ENCODE measurements at regions not wholly inside any gene's neighbourhood (a gene's known extent, or its start where the extent isn't known, plus 50 kb on each side); places are given as distances from the start of the nearest gene placed in this dataset.
"Not testable (repeated sequence)": the region's sequence is repeated elsewhere in the genome, so short reads cannot be mapped to it uniquely, and the experiment has no call there.

DNA sequence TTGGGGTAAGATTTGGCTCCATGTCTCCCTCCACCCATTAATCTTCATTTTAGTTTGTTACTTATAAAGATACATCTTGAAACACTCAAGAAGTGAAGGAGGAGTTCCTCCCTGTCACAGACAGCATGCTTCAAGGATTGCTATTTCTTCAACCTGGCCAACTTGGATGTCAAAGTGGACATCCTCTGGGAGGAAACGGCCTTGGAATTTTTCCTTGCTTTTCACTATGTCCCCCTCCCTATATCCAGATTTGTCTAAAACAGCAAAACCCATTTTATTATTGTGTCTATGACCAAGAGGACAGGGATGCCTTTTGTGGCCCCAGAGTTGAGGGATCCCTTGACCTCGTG lies 242.9 kb downstream of the LPIN1 start:
- no peak for DNase-seq (ENCODE audit: low read depth, low spot score)

- no peak for DNase-seq (ENCODE audit: low read depth, low spot score)
These were observed 244.1 kb downstream of the LPIN1 start for GRCh38 chr2:11990576-11990975.

GRCh38 chr2:11993749-11994148 lies 247.3 kb downstream of the LPIN1 start:
- no peak for DNase-seq (ENCODE audit: low read depth, low spot score)

DNA sequence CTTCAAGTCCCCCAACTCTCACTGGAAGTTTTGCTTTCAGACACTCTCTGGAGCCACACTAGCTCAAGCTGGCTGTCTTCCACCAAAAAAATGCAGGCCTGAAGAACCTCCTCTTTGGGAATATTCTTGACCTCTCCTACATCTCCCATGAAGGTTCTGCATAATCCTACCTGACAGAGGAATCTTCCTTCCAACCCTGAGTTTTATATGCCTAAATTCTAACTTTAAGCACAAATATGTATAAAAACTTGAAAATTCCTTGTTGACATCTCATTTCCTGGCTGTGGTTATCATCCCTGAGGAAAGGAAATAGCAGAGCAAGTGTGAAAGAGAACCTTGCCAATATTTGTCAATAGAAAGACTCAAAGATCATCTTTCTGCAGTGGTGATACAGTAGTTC lies 249.0 kb downstream of the LPIN1 start:
- DNase-seq (ENCODE audit: low read depth, low spot score) = no peak

DNA sequence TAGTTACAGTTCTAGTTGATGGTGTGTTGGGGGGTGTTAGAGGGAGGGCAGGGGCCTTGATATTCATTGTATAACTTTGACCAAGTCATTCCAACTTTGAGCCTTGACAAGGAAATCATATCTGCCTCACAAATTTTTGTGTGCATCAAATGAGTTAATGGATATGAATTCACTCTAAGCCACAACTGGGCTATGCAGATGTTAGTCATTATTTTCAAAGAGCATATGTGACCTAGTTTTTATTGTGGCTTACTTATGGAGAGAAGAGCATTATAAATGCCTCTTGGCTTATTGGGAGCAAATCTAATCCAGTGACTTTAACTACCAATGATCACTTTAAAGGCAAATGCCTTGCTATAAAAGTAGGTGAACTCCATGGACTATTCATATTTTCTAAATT lies 250.2 kb downstream of the LPIN1 start:
- DNase-seq (ENCODE audit: low read depth, low spot score) = no peak

GRCh38 chr2:11997142-11997541 lies 250.7 kb downstream of the LPIN1 start:
- no peak for DNase-seq (ENCODE audit: low read depth, low spot score)

- DNase-seq (ENCODE audit: low read depth, low spot score) = peak; percentile 29
These were observed 251.8 kb downstream of the LPIN1 start for GRCh38 chr2:11998218-11998617.

- no peak for DNase-seq (ENCODE audit: low read depth, low spot score)
These were observed 252.4 kb downstream of the LPIN1 start for GRCh38 chr2:11998626-11999378.

DNA sequence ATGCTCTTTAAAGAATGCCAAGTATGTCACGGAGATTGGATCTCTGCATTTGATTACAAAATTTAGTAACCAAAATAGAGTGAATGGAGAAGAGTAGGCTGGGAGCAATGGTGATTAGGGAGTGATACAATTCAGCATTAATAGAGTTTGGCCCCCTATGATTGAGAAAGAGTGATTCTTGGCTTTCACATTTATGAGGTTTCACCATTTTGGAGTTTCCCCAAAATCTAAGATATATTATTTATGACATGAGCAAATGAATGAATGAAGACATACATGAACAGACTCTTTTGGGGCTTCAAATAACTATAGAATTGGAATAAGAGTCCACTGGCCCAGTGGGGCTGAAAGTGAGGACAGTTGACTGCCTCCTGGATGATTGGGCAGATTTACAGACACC lies 255.2 kb downstream of the LPIN1 start:
- DNase-seq (ENCODE audit: low read depth, low spot score) = no peak

DNA sequence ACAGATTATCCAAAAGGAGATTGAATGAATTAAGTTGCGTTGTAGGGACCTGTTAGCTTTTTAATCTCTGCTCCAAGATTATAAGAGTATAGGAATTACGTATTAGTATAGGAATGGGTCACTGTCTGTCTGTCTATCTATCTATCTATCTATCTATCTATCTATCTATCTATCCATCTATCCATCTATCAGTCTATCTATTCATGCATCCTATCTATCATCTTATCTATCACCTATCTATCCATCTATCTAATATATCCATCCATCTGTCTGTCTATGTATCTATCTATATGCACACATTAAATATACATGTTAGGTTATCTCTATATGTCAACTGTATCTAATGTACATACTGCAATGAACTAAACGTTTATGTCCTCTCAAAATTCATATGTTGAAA lies 255.8 kb downstream of the LPIN1 start:
- no peak for DNase-seq (ENCODE audit: low read depth, low spot score)

DNA sequence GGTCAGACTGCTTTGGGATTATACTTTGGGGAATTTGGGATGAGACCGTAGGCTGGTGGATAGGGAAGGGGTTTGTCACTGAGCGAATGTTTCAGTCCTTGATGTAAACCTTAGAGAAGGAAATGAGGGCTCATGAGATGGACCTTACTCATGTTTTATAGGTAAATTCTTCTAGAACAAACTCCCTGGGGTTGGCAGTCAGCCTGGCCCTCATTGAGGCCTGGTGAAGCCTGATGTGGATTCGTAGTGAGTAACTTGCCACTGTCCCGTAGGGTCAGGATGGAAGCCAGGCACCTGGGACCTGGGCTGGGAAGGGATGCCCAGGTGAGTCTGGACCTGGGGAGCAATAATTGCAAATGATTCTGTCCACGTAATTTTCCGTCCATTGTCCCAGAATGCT lies 258.3 kb downstream of the LPIN1 start:
- no peak for DNase-seq (ENCODE audit: low read depth, low spot score)

DNA sequence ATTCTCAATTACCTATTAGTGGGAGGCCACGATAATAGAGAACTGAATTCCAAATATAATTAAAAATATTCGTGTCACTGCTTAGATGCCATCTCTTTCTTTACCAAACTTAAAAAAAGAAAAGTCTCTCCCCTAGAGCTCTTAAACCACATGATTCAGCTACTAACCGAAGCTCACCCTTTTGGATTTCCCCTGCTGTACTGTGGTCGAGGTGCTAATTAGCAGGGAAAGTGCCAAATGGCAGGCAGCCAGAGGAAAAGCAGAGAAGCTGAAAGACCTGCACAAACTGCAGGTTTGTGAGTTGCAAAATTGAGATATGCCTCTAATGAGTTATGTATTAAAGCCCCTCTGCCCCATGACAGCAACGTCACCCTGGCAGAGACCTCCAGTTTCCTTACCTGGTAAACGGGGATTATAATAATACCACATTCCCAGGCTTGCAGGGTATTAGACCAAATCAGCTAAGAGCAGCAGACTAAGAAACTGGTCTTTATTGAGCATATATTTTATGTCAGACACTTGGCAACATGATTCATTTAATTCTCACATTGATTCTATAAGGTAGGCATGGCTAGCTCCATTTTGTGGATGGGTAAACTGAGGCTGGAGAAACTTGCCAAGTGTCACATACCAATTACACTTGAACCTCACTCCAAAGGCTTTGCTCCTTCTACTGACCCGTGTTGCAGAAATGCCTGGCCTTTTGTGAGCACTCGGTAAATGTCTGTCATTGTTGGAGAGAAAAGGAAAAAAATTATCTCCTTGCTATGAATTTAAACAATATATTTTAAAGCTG lies 259.7 kb downstream of the LPIN1 start:
- DNase-seq (ENCODE audit: low read depth, low spot score) = peak; percentile 95

GRCh38 chr2:12006850-12007249 lies 260.4 kb downstream of the LPIN1 start:
- peak; percentile 90 for DNase-seq (ENCODE audit: low read depth, low spot score)

DNA sequence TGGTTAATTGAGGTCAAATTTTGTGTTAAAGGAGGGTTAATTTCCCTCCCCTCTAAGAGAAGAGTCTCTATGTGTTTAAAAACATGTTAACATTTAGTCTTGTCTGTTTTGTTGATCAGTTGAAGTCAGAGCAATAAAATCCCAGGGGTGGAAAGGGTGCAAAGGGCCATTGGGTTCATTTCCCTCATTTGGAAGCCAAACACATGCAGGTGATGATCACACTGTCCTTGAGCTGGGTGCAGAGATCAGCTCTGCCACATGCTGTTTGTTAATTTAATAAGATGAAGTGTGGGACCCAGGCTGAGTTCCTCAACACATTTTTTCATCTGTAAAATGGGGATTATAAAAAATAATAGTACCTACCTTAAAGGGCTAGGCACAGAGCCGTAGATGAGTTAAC lies 260.9 kb downstream of the LPIN1 start:
- no peak for DNase-seq (ENCODE audit: low read depth, low spot score)

GRCh38 chr2:12008425-12009061 lies 262.1 kb downstream of the LPIN1 start:
- DNase-seq (ENCODE audit: low read depth, low spot score) = peak; percentile 56

GRCh38 chr2:12009323-12009905 lies 263.0 kb downstream of the LPIN1 start:
- no peak for DNase-seq (ENCODE audit: low read depth, low spot score)

DNA sequence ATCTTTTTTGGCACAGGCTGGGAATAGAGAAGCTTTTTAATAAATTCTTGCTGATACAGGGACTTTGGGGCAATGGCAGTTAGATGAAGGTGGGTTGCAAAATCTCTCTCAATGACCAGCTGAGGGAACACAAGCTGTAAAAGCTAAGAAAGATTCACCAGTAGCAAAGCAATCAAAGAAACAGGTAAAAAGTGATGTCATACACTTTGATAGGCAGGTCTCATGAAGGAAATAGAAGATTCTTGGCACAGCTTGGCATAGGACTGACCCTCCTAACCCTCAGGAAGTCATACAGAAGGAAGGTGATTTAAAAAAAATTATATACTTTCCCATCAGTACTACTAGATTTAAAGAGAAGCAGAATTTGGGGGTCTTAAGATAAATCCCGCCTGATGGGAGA lies 263.6 kb downstream of the LPIN1 start:
- DNase-seq (ENCODE audit: low read depth, low spot score) = no peak

DNA sequence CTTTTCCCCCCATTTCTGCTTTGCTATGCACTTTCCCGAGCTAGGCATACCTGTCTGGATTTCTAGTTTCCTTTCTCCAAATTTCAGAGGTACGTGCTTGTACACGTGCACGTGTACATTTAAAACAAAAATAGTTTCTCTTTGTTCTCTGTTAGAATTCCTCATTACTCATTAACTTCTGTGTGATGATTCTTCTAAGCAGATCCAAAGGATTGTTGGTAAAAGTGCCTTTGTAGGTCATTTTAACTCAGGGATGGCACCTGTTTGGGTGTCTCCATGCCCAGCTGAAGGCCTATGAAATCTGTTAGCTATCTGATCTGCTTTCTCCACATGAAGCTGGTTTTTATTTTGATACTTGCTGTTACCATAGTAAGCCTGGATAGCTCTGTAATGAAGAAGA lies 264.3 kb downstream of the LPIN1 start:
- DNase-seq (ENCODE audit: low read depth, low spot score) = no peak

GRCh38 chr2:12014088-12014960 lies 267.9 kb downstream of the LPIN1 start:
- DNase-seq (ENCODE audit: low read depth, low spot score) = no peak

GRCh38 chr2:12017499-12018157 lies 271.2 kb downstream of the LPIN1 start:
- no peak for DNase-seq (ENCODE audit: low read depth, low spot score)

DNA sequence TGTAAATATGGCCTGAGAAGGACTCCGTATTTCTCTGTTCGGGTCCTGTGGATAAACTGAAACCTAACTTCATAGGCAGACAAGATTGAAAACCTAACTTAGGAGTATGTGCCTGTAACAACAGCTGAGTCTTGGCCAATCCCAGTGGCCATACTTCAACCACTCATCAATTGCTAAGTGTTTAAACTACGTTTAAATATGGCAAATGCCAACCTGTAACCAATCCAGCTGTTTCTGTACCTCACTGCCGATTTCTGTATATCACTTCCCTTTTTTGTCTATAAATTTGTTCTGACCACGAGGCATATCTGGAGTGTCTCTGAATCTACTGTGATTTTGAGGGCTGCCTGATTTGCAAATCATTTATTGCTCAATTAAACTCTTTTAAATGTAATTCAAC lies 272.3 kb downstream of the LPIN1 start:
- DNase-seq (ENCODE audit: low read depth, low spot score) = not testable (repeated sequence)

Measured in astrocyte of the hippocampus (primary cell).